ENCODE measurements at regions not wholly inside any gene's neighbourhood (a gene's known extent, or its start where the extent isn't known, plus 50 kb on each side); places are given as distances from the start of the nearest gene placed in this dataset.

- TF ChIP-seq, protein P1, sequence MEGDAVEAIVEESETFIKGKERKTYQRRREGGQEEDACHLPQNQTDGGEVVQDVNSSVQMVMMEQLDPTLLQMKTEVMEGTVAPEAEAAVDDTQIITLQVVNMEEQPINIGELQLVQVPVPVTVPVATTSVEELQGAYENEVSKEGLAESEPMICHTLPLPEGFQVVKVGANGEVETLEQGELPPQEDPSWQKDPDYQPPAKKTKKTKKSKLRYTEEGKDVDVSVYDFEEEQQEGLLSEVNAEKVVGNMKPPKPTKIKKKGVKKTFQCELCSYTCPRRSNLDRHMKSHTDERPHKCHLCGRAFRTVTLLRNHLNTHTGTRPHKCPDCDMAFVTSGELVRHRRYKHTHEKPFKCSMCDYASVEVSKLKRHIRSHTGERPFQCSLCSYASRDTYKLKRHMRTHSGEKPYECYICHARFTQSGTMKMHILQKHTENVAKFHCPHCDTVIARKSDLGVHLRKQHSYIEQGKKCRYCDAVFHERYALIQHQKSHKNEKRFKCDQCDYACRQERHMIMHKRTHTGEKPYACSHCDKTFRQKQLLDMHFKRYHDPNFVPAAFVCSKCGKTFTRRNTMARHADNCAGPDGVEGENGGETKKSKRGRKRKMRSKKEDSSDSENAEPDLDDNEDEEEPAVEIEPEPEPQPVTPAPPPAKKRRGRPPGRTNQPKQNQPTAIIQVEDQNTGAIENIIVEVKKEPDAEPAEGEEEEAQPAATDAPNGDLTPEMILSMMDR (IDR thresholded peaks at IDR 0.05) = no peak
- TF ChIP-seq POLR2A (IDR thresholded peaks at IDR 0.05) = no peak
Observed at GRCh38 chr1:29767769-29768425, 531.6 kb downstream of the PTPRU start.
